GM19238 (cell line): ENCODE measurements at regions not wholly inside any gene's neighbourhood (a gene's known extent, or its start where the extent isn't known, plus 50 kb on each side); places are given as distances from the start of the nearest gene placed in this dataset.

ENCODE experiments used
- DNase-seq: peaks from one replicate; pipeline ENCODE4 v3.0.0; 2011; ENCODE audit warnings: low spot score; ENCODE audit not compliant: insufficient read length

GRCh38 chr2:129262934-129263333, 716.5 kb upstream of the RAB6C start:
- no peak for DNase-seq

GRCh38 chr2:129263939-129264338, 715.5 kb upstream of the RAB6C start:
- no peak for DNase-seq

GRCh38 chr2:129267559-129267958, 711.9 kb upstream of the RAB6C start:
- DNase-seq: no peak

- DNase-seq: no peak
Measured at GRCh38 chr2:129273266-129274037, 706.0 kb upstream of the RAB6C start.

GRCh38 chr2:129274038-129274415, 705.4 kb upstream of the RAB6C start:
- DNase-seq: no peak

- no peak for DNase-seq
Measured at GRCh38 chr2:129274918-129275317, 704.5 kb upstream of the RAB6C start.

GRCh38 chr2:129275706-129276105, 703.8 kb upstream of the RAB6C start:
- no peak for DNase-seq

GRCh38 chr2:129276978-129277584, 702.4 kb upstream of the RAB6C start:
- DNase-seq: no peak

- DNase-seq: no peak
Measured at GRCh38 chr2:129277585-129277981, 701.9 kb upstream of the RAB6C start.

- no peak for DNase-seq
Measured at GRCh38 chr2:129281791-129282530, 697.5 kb upstream of the RAB6C start.

- DNase-seq: no peak
Measured at GRCh38 chr2:129285012-129285411, 694.5 kb upstream of the RAB6C start.

GRCh38 chr2:129293326-129293725, 686.1 kb upstream of the RAB6C start:
- DNase-seq: no peak

- no peak for DNase-seq
Measured at GRCh38 chr2:129296396-129296795, 683.1 kb upstream of the RAB6C start.

- no peak for DNase-seq
Measured at GRCh38 chr2:129296806-129297205, 682.7 kb upstream of the RAB6C start.

GRCh38 chr2:129297430-129297829, 682.0 kb upstream of the RAB6C start:
- DNase-seq: no peak

GRCh38 chr2:129299338-129299737, 680.1 kb upstream of the RAB6C start:
- DNase-seq: no peak

GRCh38 chr2:129299756-129300155, 679.7 kb upstream of the RAB6C start:
- no peak for DNase-seq

- no peak for DNase-seq
Measured at GRCh38 chr2:129300456-129300855, 679.0 kb upstream of the RAB6C start.

GRCh38 chr2:129301431-129301913, 678.0 kb upstream of the RAB6C start:
- no peak for DNase-seq

GRCh38 chr2:129302106-129302505, 677.4 kb upstream of the RAB6C start:
- DNase-seq: no peak

GRCh38 chr2:129302561-129303183, 676.8 kb upstream of the RAB6C start:
- no peak for DNase-seq

GRCh38 chr2:129314120-129314519, 665.3 kb upstream of the RAB6C start:
- no peak for DNase-seq
